ENCODE measurements at regions not wholly inside any gene's neighbourhood (a gene's known extent, or its start where the extent isn't known, plus 50 kb on each side); places are given as distances from the start of the nearest gene placed in this dataset.

- H3K4me3 ChIP-seq (ENCODE audit: low read depth, low read length) = no peak overlapping the region
- TF ChIP-seq, protein P1, sequence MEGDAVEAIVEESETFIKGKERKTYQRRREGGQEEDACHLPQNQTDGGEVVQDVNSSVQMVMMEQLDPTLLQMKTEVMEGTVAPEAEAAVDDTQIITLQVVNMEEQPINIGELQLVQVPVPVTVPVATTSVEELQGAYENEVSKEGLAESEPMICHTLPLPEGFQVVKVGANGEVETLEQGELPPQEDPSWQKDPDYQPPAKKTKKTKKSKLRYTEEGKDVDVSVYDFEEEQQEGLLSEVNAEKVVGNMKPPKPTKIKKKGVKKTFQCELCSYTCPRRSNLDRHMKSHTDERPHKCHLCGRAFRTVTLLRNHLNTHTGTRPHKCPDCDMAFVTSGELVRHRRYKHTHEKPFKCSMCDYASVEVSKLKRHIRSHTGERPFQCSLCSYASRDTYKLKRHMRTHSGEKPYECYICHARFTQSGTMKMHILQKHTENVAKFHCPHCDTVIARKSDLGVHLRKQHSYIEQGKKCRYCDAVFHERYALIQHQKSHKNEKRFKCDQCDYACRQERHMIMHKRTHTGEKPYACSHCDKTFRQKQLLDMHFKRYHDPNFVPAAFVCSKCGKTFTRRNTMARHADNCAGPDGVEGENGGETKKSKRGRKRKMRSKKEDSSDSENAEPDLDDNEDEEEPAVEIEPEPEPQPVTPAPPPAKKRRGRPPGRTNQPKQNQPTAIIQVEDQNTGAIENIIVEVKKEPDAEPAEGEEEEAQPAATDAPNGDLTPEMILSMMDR (IDR thresholded peaks at IDR 0.05; ENCODE audit: insufficient read depth, low read depth, low read length) = no peak
- DNase-seq (ENCODE audit: low read depth) = no peak
Observed at GRCh38 chr11:97498891-97499290, 1109.1 kb downstream of the JRKL start.

DNA sequence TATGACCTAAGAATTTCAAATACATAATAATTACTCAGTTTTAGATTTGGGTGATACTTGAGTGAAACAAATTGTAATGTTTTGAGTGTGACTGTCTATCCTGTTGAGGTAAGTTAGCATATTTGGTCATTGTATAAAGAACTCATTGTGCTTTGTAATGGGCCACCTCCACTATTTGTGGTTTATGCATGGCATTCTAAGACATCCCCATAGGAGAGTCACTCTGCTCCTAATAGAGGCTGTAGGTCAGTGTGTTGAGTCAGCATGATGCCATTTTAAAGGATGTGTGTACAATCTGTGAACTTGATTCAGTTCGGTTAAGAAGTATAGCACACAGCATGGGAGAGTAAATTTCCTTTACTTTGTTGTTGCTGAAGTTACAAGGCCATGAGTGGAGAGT lies 1112.4 kb downstream of the JRKL start:
- no peak for DNase-seq (ENCODE audit: low read depth)
- TF ChIP-seq, protein P1 (IDR thresholded peaks at IDR 0.05; ENCODE audit: insufficient read depth, low read depth, low read length) = no peak
- no peak overlapping the region for H3K4me3 ChIP-seq (ENCODE audit: low read depth, low read length)

DNA sequence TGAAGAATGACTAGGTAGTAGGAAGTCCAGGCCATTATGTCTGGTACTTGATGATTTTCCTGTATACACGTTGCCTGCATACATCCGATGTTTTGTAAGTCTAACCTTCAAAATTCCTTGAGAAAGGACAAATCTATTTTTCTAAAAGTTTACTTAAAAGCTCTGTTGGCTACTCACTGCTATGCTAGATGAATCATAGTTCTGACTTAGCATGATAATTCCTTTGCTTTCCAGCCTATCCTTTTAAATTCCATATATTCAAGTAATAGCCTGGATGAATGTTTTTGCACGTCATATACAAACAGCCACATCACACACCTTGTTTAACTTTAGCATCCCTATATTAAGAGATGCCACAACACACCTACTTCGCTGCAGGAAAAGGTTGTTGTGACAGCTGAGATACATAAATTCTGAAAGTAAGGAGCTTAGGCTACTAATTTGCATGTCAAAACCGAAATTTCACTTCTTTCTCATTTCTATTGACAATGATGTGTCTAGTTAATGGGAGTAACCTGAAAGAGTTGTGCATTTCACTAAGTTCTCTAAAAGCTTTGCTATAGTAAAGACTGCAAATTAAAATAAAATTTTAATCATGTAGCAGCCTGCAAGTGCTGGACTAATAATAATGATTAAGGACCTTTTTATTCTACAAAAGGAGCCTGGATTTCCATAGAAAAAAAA lies 1116.4 kb downstream of the JRKL start:
- TF ChIP-seq, protein P1 (IDR thresholded peaks at IDR 0.05; ENCODE audit: insufficient read depth, low read depth, low read length) = no peak
- no peak overlapping the region for H3K4me3 ChIP-seq (ENCODE audit: low read depth, low read length)
- DNase-seq (ENCODE audit: low read depth) = no peak

DNA sequence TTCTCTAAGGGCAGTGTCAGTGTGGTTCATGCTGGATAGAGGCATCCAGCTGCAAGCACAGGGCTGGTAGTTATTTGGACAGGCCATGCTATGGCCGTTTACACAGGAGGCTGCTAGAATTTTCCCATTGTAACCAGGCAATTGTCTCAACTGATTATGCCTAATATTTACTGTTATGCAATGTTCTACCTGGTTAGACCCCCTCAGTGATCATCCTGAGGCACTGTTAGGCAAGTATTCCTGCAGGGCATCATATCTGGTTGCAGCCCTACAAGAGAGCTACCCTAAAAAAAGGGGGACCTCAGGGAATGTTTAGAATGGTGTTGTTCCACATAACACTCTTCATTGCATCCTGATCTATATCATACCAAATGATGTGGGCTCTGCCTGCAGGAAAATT lies 1124.6 kb downstream of the JRKL start:
- DNase-seq (ENCODE audit: low read depth) = no peak
- H3K4me3 ChIP-seq (ENCODE audit: low read depth, low read length) = no peak overlapping the region
- TF ChIP-seq, protein P1 (IDR thresholded peaks at IDR 0.05; ENCODE audit: insufficient read depth, low read depth, low read length) = no peak

GRCh38 chr11:97516688-97517087 lies 1126.9 kb downstream of the JRKL start:
- no peak overlapping the region for H3K4me3 ChIP-seq (ENCODE audit: low read depth, low read length)
- TF ChIP-seq, protein P1 (IDR thresholded peaks at IDR 0.05; ENCODE audit: insufficient read depth, low read depth, low read length) = no peak
- no peak for DNase-seq (ENCODE audit: low read depth)

DNA sequence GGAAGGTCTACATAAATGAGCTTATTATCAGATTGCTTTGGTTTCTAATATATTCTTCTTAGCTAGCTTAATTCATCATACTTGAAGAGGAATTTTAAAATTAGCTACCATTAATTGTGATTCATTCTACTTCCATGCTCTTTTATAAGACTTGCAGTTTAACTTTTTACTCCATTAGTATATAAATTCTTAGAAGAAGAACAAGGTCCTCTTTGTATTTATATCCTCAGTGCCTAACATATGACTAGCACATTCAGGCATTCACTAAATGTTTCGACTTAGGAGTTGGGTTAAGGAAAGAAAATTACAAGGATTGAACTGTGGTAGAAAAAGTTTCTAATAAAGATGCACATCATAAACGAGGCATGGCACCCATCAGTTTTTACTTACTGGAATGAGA lies 1135.5 kb downstream of the JRKL start:
- DNase-seq (ENCODE audit: low read depth) = no peak
- TF ChIP-seq, protein P1 (IDR thresholded peaks at IDR 0.05; ENCODE audit: insufficient read depth, low read depth, low read length) = no peak
- H3K4me3 ChIP-seq (ENCODE audit: low read depth, low read length) = no peak overlapping the region

Data from fibroblast of villous mesenchyme (primary cell).